OCI-LY1 (cell line): ENCODE measurements at regions not wholly inside any gene's neighbourhood (a gene's known extent, or its start where the extent isn't known, plus 50 kb on each side); places are given as distances from the start of the nearest gene placed in this dataset.

ENCODE experiments used
- EZH2 ChIP-seq: fragments of 200-600 bp; sonication (generic), shearing (Covaris generic); IDR thresholded peaks from 2 replicates; pipeline ENCODE4 v1.8.0; 2017; ENCODE audit warnings: borderline replicate concordance, mixed run types, mild to moderate bottlenecking, antibody characterized with exemption, low read length, moderate library complexity, mixed read lengths
- TF ChIP-seq, protein P1 (sequence below): fragments of 200-600 bp; sonication (generic), shearing (Covaris generic); IDR thresholded peaks from 2 replicates; pipeline ENCODE4 v1.5.1; 2017; ENCODE audit warnings: mild to moderate bottlenecking, antibody characterized with exemption, low read length, moderate library complexity, mixed read lengths

DNA sequence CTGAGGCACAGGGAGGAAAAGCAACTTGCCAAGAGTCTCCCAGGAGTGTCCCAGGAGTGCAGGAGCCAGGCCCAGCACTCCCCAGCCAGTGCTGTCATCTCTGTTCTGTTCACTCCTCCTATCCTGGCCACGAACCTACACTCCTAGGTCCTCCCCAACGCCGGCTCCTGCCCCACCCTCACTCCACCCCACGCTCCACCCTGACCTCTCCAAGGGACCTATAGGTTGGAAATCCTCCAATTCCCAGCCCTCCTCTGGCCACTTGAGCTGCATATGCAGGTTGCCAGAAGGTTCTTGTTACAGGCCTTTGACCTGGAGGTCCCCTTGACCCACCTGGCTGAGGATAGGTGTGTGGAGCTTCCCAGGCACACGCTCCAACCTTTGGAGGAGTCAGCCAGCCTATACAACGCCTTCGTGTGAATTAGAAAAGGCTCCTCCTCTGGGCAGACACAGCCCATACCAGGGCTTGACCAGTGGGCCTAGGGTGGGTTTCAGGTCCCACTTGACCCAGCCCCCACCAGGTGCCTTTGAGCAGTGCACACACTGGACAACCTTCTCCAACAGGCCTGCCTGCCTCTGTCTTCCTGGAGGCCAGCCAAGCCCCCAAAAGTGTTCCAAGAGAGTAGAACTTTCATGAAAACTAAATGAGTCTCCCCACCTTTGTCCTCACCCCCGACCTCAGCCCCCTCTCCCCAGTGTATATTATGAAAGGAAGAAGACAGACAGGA is 167.2 kb upstream of the TLE3 start:
- TF ChIP-seq, protein P1, sequence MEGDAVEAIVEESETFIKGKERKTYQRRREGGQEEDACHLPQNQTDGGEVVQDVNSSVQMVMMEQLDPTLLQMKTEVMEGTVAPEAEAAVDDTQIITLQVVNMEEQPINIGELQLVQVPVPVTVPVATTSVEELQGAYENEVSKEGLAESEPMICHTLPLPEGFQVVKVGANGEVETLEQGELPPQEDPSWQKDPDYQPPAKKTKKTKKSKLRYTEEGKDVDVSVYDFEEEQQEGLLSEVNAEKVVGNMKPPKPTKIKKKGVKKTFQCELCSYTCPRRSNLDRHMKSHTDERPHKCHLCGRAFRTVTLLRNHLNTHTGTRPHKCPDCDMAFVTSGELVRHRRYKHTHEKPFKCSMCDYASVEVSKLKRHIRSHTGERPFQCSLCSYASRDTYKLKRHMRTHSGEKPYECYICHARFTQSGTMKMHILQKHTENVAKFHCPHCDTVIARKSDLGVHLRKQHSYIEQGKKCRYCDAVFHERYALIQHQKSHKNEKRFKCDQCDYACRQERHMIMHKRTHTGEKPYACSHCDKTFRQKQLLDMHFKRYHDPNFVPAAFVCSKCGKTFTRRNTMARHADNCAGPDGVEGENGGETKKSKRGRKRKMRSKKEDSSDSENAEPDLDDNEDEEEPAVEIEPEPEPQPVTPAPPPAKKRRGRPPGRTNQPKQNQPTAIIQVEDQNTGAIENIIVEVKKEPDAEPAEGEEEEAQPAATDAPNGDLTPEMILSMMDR, result no peak
- TF ChIP-seq EZH2, result no peak
